ENCODE measurements at regions not wholly inside any gene's neighbourhood (a gene's known extent, or its start where the extent isn't known, plus 50 kb on each side); places are given as distances from the start of the nearest gene placed in this dataset.

GRCh38 chr3:6567241-6567640 lies 293.7 kb upstream of the GRM7 start:
- ATAC-seq (ENCODE audit: insufficient read depth, low read depth): no peak

GRCh38 chr3:6568999-6569493 lies 291.9 kb upstream of the GRM7 start:
- TF ChIP-seq CTCF (IDR thresholded peaks at IDR 0.05; ENCODE audit: borderline replicate concordance, extremely low read depth, low read length, poor library complexity, severe bottlenecking) (no peak), EZH2 (IDR thresholded peaks at IDR 0.05; ENCODE audit: borderline replicate concordance, low read depth, low read length, severe bottlenecking) (no peak)
- H3K4me3 ChIP-seq (ENCODE audit: low read depth in 1 of 2, low read length in 2 of 2): no peak overlapping the region
- no peak overlapping the region for H2AFZ ChIP-seq (ENCODE audit: low read depth, low read length)
- no peak overlapping the region for H3K27ac ChIP-seq (ENCODE audit: low read length)
- ATAC-seq (ENCODE audit: insufficient read depth, low read depth) (no peak), DNase-seq (no peak)
- H3K27me3 ChIP-seq (ENCODE audit: insufficient read depth, low read length, poor library complexity): no peaks in the 10 kb centered on the region
- no peak overlapping the region for H3K9ac ChIP-seq (ENCODE audit: low read depth, low read length)
- no peaks in the 10 kb centered on the region for H3K79me2 ChIP-seq (ENCODE audit: insufficient read depth, low read length)
- H4K20me1 ChIP-seq (ENCODE audit: insufficient read depth, low read length): no peaks in the 10 kb centered on the region
- H3K4me1 ChIP-seq (ENCODE audit: insufficient read depth, low read length): no peaks in the 10 kb centered on the region
- no peaks in the 10 kb centered on the region for H3K9me3 ChIP-seq (ENCODE audit: insufficient read depth, low read length, severe bottlenecking)
- no peaks in the 10 kb centered on the region for H3K36me3 ChIP-seq (ENCODE audit: insufficient read depth, low read length)
- no peak overlapping the region for H3K4me2 ChIP-seq (ENCODE audit: insufficient read depth, low read length)

More at GRCh38 chr3:6567241-6567640, 293.7 kb upstream of the GRM7 start:
- Histone ChIP-seq H3K9me3 (ENCODE audit: insufficient read depth, low read length, severe bottlenecking) (no peaks in the 10 kb centered on the region), H3K9ac (ENCODE audit: low read depth, low read length) (no peak overlapping the region), H4K20me1 (ENCODE audit: insufficient read depth, low read length) (no peaks in the 10 kb centered on the region), H2AFZ (ENCODE audit: low read depth, low read length) (no peak overlapping the region), H3K4me1 (ENCODE audit: insufficient read depth, low read length) (no peaks in the 10 kb centered on the region), H3K27ac (ENCODE audit: low read length) (no peak overlapping the region), H3K36me3 (ENCODE audit: insufficient read depth, low read length) (no peaks in the 10 kb centered on the region), H3K4me3 (ENCODE audit: low read depth in 1 of 2, low read length in 2 of 2) (no peak overlapping the region), H3K4me2 (ENCODE audit: insufficient read depth, low read length) (no peak overlapping the region), H3K27me3 (ENCODE audit: insufficient read depth, low read length, poor library complexity) (no peaks in the 10 kb centered on the region), H3K79me2 (ENCODE audit: insufficient read depth, low read length) (no peaks in the 10 kb centered on the region)
- TF ChIP-seq EZH2 (IDR thresholded peaks at IDR 0.05; ENCODE audit: borderline replicate concordance, low read depth, low read length, severe bottlenecking) (no peak), CTCF (IDR thresholded peaks at IDR 0.05; ENCODE audit: borderline replicate concordance, extremely low read depth, low read length, poor library complexity, severe bottlenecking) (no peak)
- no peak for DNase-seq

GRCh38 chr3:6571448-6571847 lies 289.5 kb upstream of the GRM7 start:
- no peak overlapping the region for H3K4me3 ChIP-seq (ENCODE audit: low read depth in 1 of 2, low read length in 2 of 2)
- H3K27me3 ChIP-seq (ENCODE audit: insufficient read depth, low read length, poor library complexity): no peaks in the 10 kb centered on the region
- no peak overlapping the region for H3K9ac ChIP-seq (ENCODE audit: low read depth, low read length)
- H2AFZ ChIP-seq (ENCODE audit: low read depth, low read length): no peak overlapping the region
- ATAC-seq (ENCODE audit: insufficient read depth, low read depth): no peak
- H3K9me3 ChIP-seq (ENCODE audit: insufficient read depth, low read length, severe bottlenecking): no peaks in the 10 kb centered on the region
- no peak overlapping the region for H3K4me2 ChIP-seq (ENCODE audit: insufficient read depth, low read length)
- H3K27ac ChIP-seq (ENCODE audit: low read length): no peak overlapping the region
- H3K36me3 ChIP-seq (ENCODE audit: insufficient read depth, low read length): no peaks in the 10 kb centered on the region
- DNase-seq: no peak
- H3K79me2 ChIP-seq (ENCODE audit: insufficient read depth, low read length): no peaks in the 10 kb centered on the region
- H4K20me1 ChIP-seq (ENCODE audit: insufficient read depth, low read length): no peaks in the 10 kb centered on the region
- no peaks in the 10 kb centered on the region for H3K4me1 ChIP-seq (ENCODE audit: insufficient read depth, low read length)
- no peak for TF ChIP-seq EZH2 (IDR thresholded peaks at IDR 0.05; ENCODE audit: borderline replicate concordance, low read depth, low read length, severe bottlenecking)
- no peak for TF ChIP-seq CTCF (IDR thresholded peaks at IDR 0.05; ENCODE audit: borderline replicate concordance, extremely low read depth, low read length, poor library complexity, severe bottlenecking)

GRCh38 chr3:6577584-6577983 lies 283.3 kb upstream of the GRM7 start:
- Histone ChIP-seq H3K4me1 (ENCODE audit: insufficient read depth, low read length) (no peaks in the 10 kb centered on the region), H3K9me3 (ENCODE audit: insufficient read depth, low read length, severe bottlenecking) (no peaks in the 10 kb centered on the region), H3K79me2 (ENCODE audit: insufficient read depth, low read length) (no peaks in the 10 kb centered on the region), H3K27ac (ENCODE audit: low read length) (no peak overlapping the region), H4K20me1 (ENCODE audit: insufficient read depth, low read length) (no peaks in the 10 kb centered on the region), H3K27me3 (ENCODE audit: insufficient read depth, low read length, poor library complexity) (no peaks in the 10 kb centered on the region), H3K4me2 (ENCODE audit: insufficient read depth, low read length) (no peak overlapping the region), H2AFZ (ENCODE audit: low read depth, low read length) (no peak overlapping the region), H3K36me3 (ENCODE audit: insufficient read depth, low read length) (no peaks in the 10 kb centered on the region), H3K9ac (ENCODE audit: low read depth, low read length) (no peak overlapping the region), H3K4me3 (ENCODE audit: low read depth in 1 of 2, low read length in 2 of 2) (no peak overlapping the region)
- no peak for DNase-seq
- ATAC-seq (ENCODE audit: insufficient read depth, low read depth): no peak
- no peak for TF ChIP-seq EZH2 (IDR thresholded peaks at IDR 0.05; ENCODE audit: borderline replicate concordance, low read depth, low read length, severe bottlenecking)
- TF ChIP-seq CTCF (IDR thresholded peaks at IDR 0.05; ENCODE audit: borderline replicate concordance, extremely low read depth, low read length, poor library complexity, severe bottlenecking): no peak

All from DND-41 (cell line).